SK-N-MC (cell line): ENCODE measurements at regions not wholly inside any gene's neighbourhood (a gene's known extent, or its start where the extent isn't known, plus 50 kb on each side); places are given as distances from the start of the nearest gene placed in this dataset.

Experiments used
- EZH2 ChIP-seq: fragments of 200-600 bp; sonication (generic); IDR thresholded peaks from one replicate; pipeline ENCODE4 v1.6.1; 2017; ENCODE audit warnings: antibody characterized with exemption
- FOXP2 ChIP-seq: optimal IDR thresholded peaks from 2 replicates; pipeline ENCODE3; 2011; ENCODE audit warnings: mild to moderate bottlenecking, moderate library complexity; ENCODE audit not compliant: insufficient read depth; ENCODE audit errors: extremely low read length, control extremely low read depth
- POLR2AphosphoS5 ChIP-seq: IDR thresholded peaks from 2 replicates; pipeline ENCODE4 v1.6.1; 2012; ENCODE audit warnings: mild to moderate bottlenecking, low read depth, low read length, borderline replicate concordance

DNA sequence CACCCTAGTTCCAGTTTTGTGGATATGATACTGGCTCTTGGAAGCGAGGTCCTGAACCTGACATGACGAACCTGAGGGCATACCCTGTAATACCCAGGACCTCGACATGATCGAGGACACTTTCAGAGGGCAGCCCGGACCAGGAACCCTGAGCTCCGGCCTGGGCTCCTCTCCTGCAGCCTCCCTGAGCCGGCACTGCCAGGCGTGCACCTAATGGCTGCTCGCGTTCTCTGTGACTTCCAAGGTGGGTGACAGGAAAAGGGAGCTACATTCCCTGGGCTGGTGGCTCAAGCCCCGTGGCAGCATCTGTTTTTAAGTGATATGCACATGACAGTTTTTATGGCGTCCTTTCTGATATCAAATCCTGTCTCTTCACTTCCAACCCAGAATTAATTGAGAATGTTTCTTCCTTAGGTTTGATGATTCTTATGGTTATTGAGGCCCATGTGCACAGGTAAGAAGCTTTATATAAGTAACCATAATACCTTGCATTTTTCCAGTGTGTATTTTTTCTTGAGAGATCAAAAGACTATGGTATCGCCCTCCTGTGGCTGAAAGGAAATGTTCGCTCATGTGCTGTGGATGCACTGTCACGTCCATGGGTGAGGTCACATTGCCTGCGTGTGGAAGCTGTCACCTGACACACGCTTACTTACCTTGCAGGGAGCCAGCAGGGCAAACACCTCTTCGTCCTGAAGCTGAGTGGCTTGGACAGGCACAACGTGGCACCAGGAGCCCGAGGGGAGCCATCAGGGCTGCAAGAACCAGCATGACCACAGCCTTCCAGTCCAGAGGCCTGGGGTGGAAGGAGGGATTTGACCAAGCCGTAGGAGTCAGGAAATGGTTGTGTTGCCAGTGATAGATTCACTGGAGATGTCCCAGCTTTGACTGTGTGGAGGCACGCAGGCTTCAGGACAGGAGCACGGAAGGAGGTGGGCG lies 367.4 kb upstream of the MYT1L start:
- TF ChIP-seq POLR2AphosphoS5 (no peak), EZH2 (no peak), FOXP2 (no peak)
